NCI-H2171 treated with DMSO at 0.1 percent for 48 hours (cell line): ENCODE measurements at regions not wholly inside any gene's neighbourhood (a gene's known extent, or its start where the extent isn't known, plus 50 kb on each side); places are given as distances from the start of the nearest gene placed in this dataset.

ENCODE experiments used
- DNase-seq: peaks from one replicate; lab custom pipeline; 2025; lab: John Stamatoyannopoulos, UW

- no peak for DNase-seq
Observed at GRCh38 chr12:107472308-107472707, 213.3 kb upstream of the PWP1 start.

- DNase-seq, result no peak
Observed at GRCh38 chr12:107474099-107474498, 211.5 kb upstream of the PWP1 start.

GRCh38 chr12:107474639-107475539, 210.7 kb upstream of the PWP1 start:
- no peak for DNase-seq

- DNase-seq, result no peak
Observed at GRCh38 chr12:107475900-107476299, 209.7 kb upstream of the PWP1 start.

GRCh38 chr12:107477018-107477417, 208.6 kb upstream of the PWP1 start:
- no peak for DNase-seq

GRCh38 chr12:107477947-107478610, 207.5 kb upstream of the PWP1 start:
- no peak for DNase-seq

- no peak for DNase-seq
Observed at GRCh38 chr12:107478881-107479280, 206.7 kb upstream of the PWP1 start.

GRCh38 chr12:107480836-107481608, 204.6 kb upstream of the PWP1 start:
- no peak for DNase-seq

GRCh38 chr12:107484230-107484629, 201.4 kb upstream of the PWP1 start:
- DNase-seq, result no peak

- no peak for DNase-seq
Observed at GRCh38 chr12:107484941-107485340, 200.7 kb upstream of the PWP1 start.

- DNase-seq, result no peak
Observed at GRCh38 chr12:107485731-107486130, 199.9 kb upstream of the PWP1 start.

- DNase-seq, result no peak
Observed at GRCh38 chr12:107486140-107486892, 199.3 kb upstream of the PWP1 start.

GRCh38 chr12:107487011-107487680, 198.5 kb upstream of the PWP1 start:
- DNase-seq, result no peak

- no peak for DNase-seq
Observed at GRCh38 chr12:107488666-107489065, 196.9 kb upstream of the PWP1 start.

- DNase-seq, result peak; percentile 10
Observed at GRCh38 chr12:107490010-107490409, 195.6 kb upstream of the PWP1 start.

GRCh38 chr12:107491856-107492255, 193.7 kb upstream of the PWP1 start:
- no peak for DNase-seq

GRCh38 chr12:107492393-107493134, 193.0 kb upstream of the PWP1 start:
- no peak for DNase-seq

GRCh38 chr12:107493135-107493494, 192.5 kb upstream of the PWP1 start:
- DNase-seq, result no peak

- DNase-seq, result no peak
Observed at GRCh38 chr12:107493666-107494065, 191.9 kb upstream of the PWP1 start.

GRCh38 chr12:107494331-107494730, 191.3 kb upstream of the PWP1 start:
- no peak for DNase-seq

- DNase-seq, result no peak
Observed at GRCh38 chr12:107495604-107496003, 190.0 kb upstream of the PWP1 start.
